Rectal smooth muscle tissue (tissue), 1 donor: ENCODE measurements at regions not wholly inside any gene's neighbourhood (a gene's known extent, or its start where the extent isn't known, plus 50 kb on each side); places are given as distances from the start of the nearest gene placed in this dataset.
"Not testable (repeated sequence)": the region's sequence is repeated elsewhere in the genome, so short reads cannot be mapped to it uniquely, and the experiment has no call there.

Experiments used
- H3K27ac ChIP-seq: one replicate; pipeline ENCODE4 v1.7.0; 2013; ENCODE audit warnings: low read depth, low read length, inconsistent platforms
- H3K27me3 ChIP-seq: one replicate; pipeline ENCODE4 v1.7.0; 2013; ENCODE audit warnings: low read length; ENCODE audit not compliant: control insufficient read depth, insufficient read depth
- H3K36me3 ChIP-seq: one replicate; pipeline ENCODE4 v1.7.0; 2013; ENCODE audit warnings: low read length; ENCODE audit not compliant: control insufficient read depth, insufficient read depth
- H3K4me1 ChIP-seq: one replicate; pipeline ENCODE4 v1.7.0; 2013; ENCODE audit warnings: low read length; ENCODE audit not compliant: control insufficient read depth, insufficient read depth
- H3K4me3 ChIP-seq: one replicate; pipeline ENCODE4 v1.7.0; 2013; ENCODE audit warnings: low read length
- H3K9ac ChIP-seq: one replicate; pipeline ENCODE4 v1.7.0; 2013; ENCODE audit warnings: low read length

GRCh38 chr2:234558642-234559041, 61.8 kb upstream of the ARL4C start:
- Histone ChIP-seq H3K4me3 (no peak overlapping the region), H3K4me1 (no peaks in the 10 kb centered on the region), H3K27me3 (no peaks in the 10 kb centered on the region), H3K27ac (no peak overlapping the region), H3K36me3 (no peaks in the 10 kb centered on the region), H3K9ac (no peak overlapping the region)

- Histone ChIP-seq H3K27ac (no peak overlapping the region), H3K9ac (no peak overlapping the region)
Observed at GRCh38 chr2:234556848-234557573, 60.1 kb upstream of the ARL4C start.

GRCh38 chr2:234555616-234556249, 58.9 kb upstream of the ARL4C start:
- H3K9ac ChIP-seq: no peak overlapping the region
- no peaks in the 10 kb centered on the region for H3K27me3 ChIP-seq
- no peak overlapping the region for H3K4me3 ChIP-seq
- H3K36me3 ChIP-seq: no peaks in the 10 kb centered on the region
- H3K27ac ChIP-seq: no peak overlapping the region
- no peaks in the 10 kb centered on the region for H3K4me1 ChIP-seq

More at GRCh38 chr2:234556848-234557573, 60.1 kb upstream of the ARL4C start:
- Histone ChIP-seq H3K27me3 (no peaks in the 10 kb centered on the region), H3K36me3 (no peaks in the 10 kb centered on the region), H3K4me3 (no peak overlapping the region), H3K4me1 (no peaks in the 10 kb centered on the region)

GRCh38 chr2:234555161-234555560, 58.3 kb upstream of the ARL4C start:
- Histone ChIP-seq H3K9ac (no peak overlapping the region), H3K4me3 (no peak overlapping the region), H3K36me3 (no peaks in the 10 kb centered on the region), H3K27me3 (no peaks in the 10 kb centered on the region), H3K4me1 (no peaks in the 10 kb centered on the region), H3K27ac (no peak overlapping the region)

- H3K36me3 ChIP-seq, H3K27me3 ChIP-seq, H3K9ac ChIP-seq, H3K4me1 ChIP-seq, H3K27ac ChIP-seq, H3K4me3 ChIP-seq: not testable (repeated sequence)
Observed at GRCh38 chr2:234553223-234553622, 56.3 kb upstream of the ARL4C start.

GRCh38 chr2:234550511-234551107, 53.7 kb upstream of the ARL4C start:
- no peaks in the 10 kb centered on the region for H3K36me3 ChIP-seq
- no peaks in the 10 kb centered on the region for H3K27me3 ChIP-seq
- no peak overlapping the region for H3K9ac ChIP-seq
- no peak overlapping the region for H3K4me3 ChIP-seq
- no peaks in the 10 kb centered on the region for H3K4me1 ChIP-seq
- no peak overlapping the region for H3K27ac ChIP-seq

GRCh38 chr2:234550056-234550455, 53.2 kb upstream of the ARL4C start:
- no peak overlapping the region for H3K4me3 ChIP-seq
- H3K27ac ChIP-seq: no peak overlapping the region
- H3K27me3 ChIP-seq: no peaks in the 10 kb centered on the region
- no peaks in the 10 kb centered on the region for H3K4me1 ChIP-seq
- H3K9ac ChIP-seq: no peak overlapping the region
- no peaks in the 10 kb centered on the region for H3K36me3 ChIP-seq

- Histone ChIP-seq H3K27ac (no peak overlapping the region), H3K9ac (no peak overlapping the region), H3K36me3 (no peaks in the 10 kb centered on the region), H3K4me3 (no peak overlapping the region), H3K27me3 (no peaks in the 10 kb centered on the region), H3K4me1 (no peaks in the 10 kb centered on the region)
Observed at GRCh38 chr2:234548695-234549420, 52.0 kb upstream of the ARL4C start.

GRCh38 chr2:234546770-234547169, 49.9 kb upstream of the ARL4C start:
- Histone ChIP-seq H3K27ac (no peak overlapping the region), H3K9ac (no peak overlapping the region), H3K36me3 (no peaks in the 10 kb centered on the region), H3K27me3 (no peaks in the 10 kb centered on the region), H3K4me3 (no peak overlapping the region), H3K4me1 (no peaks in the 10 kb centered on the region)
